B cell (primary cell): ENCODE measurements at regions not wholly inside any gene's neighbourhood (a gene's known extent, or its start where the extent isn't known, plus 50 kb on each side); places are given as distances from the start of the nearest gene placed in this dataset.

ENCODE experiments used
- ATAC-seq: fragments of 200-7000 bp; cut with Tn5 transposase; one replicate; pipeline ENCODE4 v1.10.0; 2021; ENCODE audit warnings: low read depth, mild to moderate bottlenecking, moderate number of reproducible peaks, moderate library complexity
- CTCF ChIA-PET: fragments of 350-600 bp; sonication (Branson Sonifier 250); formaldehyde crosslinking; loops from one replicate; lab custom pipeline; 2021; ENCODE audit warnings: antibody characterized with exemption, inconsistent platforms; lab: Charles Lee
- POLR2A ChIA-PET: fragments of 350-600 bp; sonication (Branson Sonifier 250); formaldehyde crosslinking; loops from one replicate; lab custom pipeline; 2021; ENCODE audit warnings: antibody characterized with exemption; lab: Charles Lee
- DNase-seq: peaks from one replicate; pipeline ENCODE4 v3.0.0; 2013
- H2AFZ ChIP-seq: 2 replicates; pipeline ENCODE4 v1.6.1; 2012; ENCODE audit warnings: mild to moderate bottlenecking, low read depth, low read length; ENCODE audit not compliant: insufficient read depth, poor library complexity, severe bottlenecking
- H3K27ac ChIP-seq, 2 donors: 1 replicate in 1 of 2; 2 replicates in 1 of 2; pipeline ENCODE4 v1.5.1; 2012 to 2013; ENCODE audit warnings: low read length in 2 of 2, mild to moderate bottlenecking in 2 of 2, moderate library complexity in 1 of 2
- H3K27me3 ChIP-seq, 4 experiments: fragments of 200-600 bp in 1 of 4; sonication (generic) in 1 of 4; replicated peaks in 1 of 4; 1 replicate in 2 of 4; 2 replicates in 2 of 4; pipeline versions ENCODE4 v1.6.1 to v1.7.0; 2013 to 2016; ENCODE audit warnings: low read length in 3 of 4, mild to moderate bottlenecking in 2 of 4, mixed read lengths in 1 of 4, moderate library complexity in 1 of 4; ENCODE audit not compliant: insufficient read depth in 4 of 4, control insufficient read depth in 3 of 4; ENCODE audit errors: control extremely low read depth in 1 of 4
- H3K36me3 ChIP-seq, 2 experiments: replicated peaks in 1 of 2; 1 replicate in 1 of 2; 2 replicates in 1 of 2; pipeline versions ENCODE4 v1.6.1 to v1.7.1; 2013; ENCODE audit warnings: low read length in 1 of 2; ENCODE audit not compliant: insufficient read depth in 2 of 2, control insufficient read depth in 1 of 2; ENCODE audit errors: control extremely low read depth in 1 of 2, extremely low read depth in 1 of 2
- H3K4me1 ChIP-seq, 2 donors: fragments of 200-600 bp in 1 of 2; sonication (generic) in 1 of 2; 1 replicate in 1 of 2; 2 replicates in 1 of 2; pipeline versions ENCODE4 v1.5.1 to v1.6.1; 2013 to 2017; ENCODE audit warnings: low read length in 2 of 2; ENCODE audit not compliant: control insufficient read depth in 2 of 2, insufficient read depth in 2 of 2
- H3K4me2 ChIP-seq: replicated peaks from 2 replicates; pipeline ENCODE3; 2012; ENCODE audit warnings: mild to moderate bottlenecking, low read depth, low read length; ENCODE audit not compliant: poor library complexity, severe bottlenecking
- H3K4me3 ChIP-seq, 5 experiments: fragments of 200-600 bp in 1 of 5; sonication (generic) in 1 of 5; 1 replicate in 3 of 5; 2 replicates in 2 of 5; pipeline versions ENCODE4 v1.5.1 to v1.7.0; 2011 to 2016; ENCODE audit warnings: low read length in 4 of 5, mild to moderate bottlenecking in 4 of 5, low read depth in 2 of 5, control low read depth in 1 of 5, moderate library complexity in 1 of 5; ENCODE audit not compliant: insufficient read depth in 1 of 5; ENCODE audit errors: control extremely low read depth in 1 of 5, extremely low read depth in 1 of 5
- H3K79me2 ChIP-seq: fragments of 200-600 bp; sonication (generic); one replicate; pipeline ENCODE4 v1.6.0; 2016; ENCODE audit warnings: low read length; ENCODE audit not compliant: control insufficient read depth, insufficient read depth
- H3K9ac ChIP-seq: fragments of 200-600 bp; sonication (generic); 2 replicates; pipeline ENCODE4 v1.6.1; 2017; ENCODE audit warnings: mild to moderate bottlenecking, low read length, moderate library complexity
- H3K9me3 ChIP-seq, 3 donors: one replicate each; pipeline versions ENCODE4 v1.6.1 to v1.7.1; 2013; ENCODE audit warnings: low read length in 2 of 3; ENCODE audit not compliant: control insufficient read depth in 2 of 3, insufficient read depth in 1 of 3; ENCODE audit errors: control extremely low read depth in 1 of 3
- H4K20me1 ChIP-seq: 2 replicates; pipeline ENCODE4 v1.6.0; 2012; ENCODE audit warnings: mild to moderate bottlenecking, low read length; ENCODE audit not compliant: insufficient read depth, control insufficient read depth, poor library complexity, severe bottlenecking
- H3K27ac Mint-ChIP-seq: one replicate; pipeline ENCODE4 v1.8.0; 2021; ENCODE audit warnings: mixed read lengths
- H3K27me3 Mint-ChIP-seq: one replicate; pipeline ENCODE4 v1.8.0; 2021; ENCODE audit warnings: mixed read lengths
- H3K4me1 Mint-ChIP-seq: one replicate; pipeline ENCODE4 v1.8.0; 2021; ENCODE audit warnings: mixed read lengths
- H3K4me3 Mint-ChIP-seq: one replicate; pipeline ENCODE4 v1.8.0; 2021; ENCODE audit warnings: mixed read lengths
- H3K9me3 Mint-ChIP-seq: one replicate; pipeline ENCODE4 v1.8.0; 2022; ENCODE audit warnings: mixed read lengths; ENCODE audit not compliant: insufficient read depth
- CTCF ChIP-seq: fragments of 200-600 bp; IDR thresholded peaks from one replicate; pipeline ENCODE4 v1.8.0; 2022; ENCODE audit warnings: antibody characterized with exemption, mild to moderate bottlenecking
- EZH2 ChIP-seq: IDR thresholded peaks from 2 replicates; pipeline ENCODE4 v1.6.1; 2012; ENCODE audit warnings: borderline replicate concordance, low read depth, mild to moderate bottlenecking, moderate library complexity, low read length; ENCODE audit not compliant: insufficient read depth, poor library complexity, severe bottlenecking
- intact Hi-C: fragments of 100-400 bp; cut with micrococcal nuclease; formaldehyde crosslinking; loops from one replicate; pipeline ENCODE4 v1.10.0; 2022

GRCh38 chr2:180553094-180553715, 427.2 kb upstream of the UBE2E3 start:
- H3K4me3 ChIP-seq = no peak overlapping the region
- no peak overlapping the region for H3K9ac ChIP-seq
- no peaks in the 10 kb centered on the region for H3K4me1 Mint-ChIP-seq
- no peaks in the 10 kb centered on the region for H3K27me3 ChIP-seq
- no peaks in the 10 kb centered on the region for H3K9me3 Mint-ChIP-seq
- no peak overlapping the region for H3K4me3 Mint-ChIP-seq
- no peaks in the 10 kb centered on the region for H3K79me2 ChIP-seq
- H3K9me3 ChIP-seq = peaks cover 0 to 10% (median 0%) of the 10 kb centered on the region in 3 donors
- no peak overlapping the region for H2AFZ ChIP-seq
- no peaks in the 10 kb centered on the region for H4K20me1 ChIP-seq
- ChIA-PET POLR2A (no interaction called here), CTCF (no interaction called here)
- no peaks in the 10 kb centered on the region for H3K36me3 ChIP-seq
- DNase-seq (no peak), ATAC-seq (no peak)
- no peak overlapping the region for H3K4me2 ChIP-seq
- peaks cover 6% of the 10 kb centered on the region for H3K27me3 Mint-ChIP-seq
- TF ChIP-seq EZH2 (no peak), CTCF (no peak)
- no peak overlapping the region for H3K27ac Mint-ChIP-seq
- intact Hi-C loops = no loop called here
- no peak overlapping the region for H3K27ac ChIP-seq
- H3K4me1 ChIP-seq = no peaks in the 10 kb centered on the region

- intact Hi-C loops = no loop called here
- Histone ChIP-seq H3K36me3 (no peaks in the 10 kb centered on the region), H4K20me1 (no peaks in the 10 kb centered on the region), H3K27ac (no peak overlapping the region), H3K9ac (no peak overlapping the region), H3K4me3 (no peak overlapping the region), H3K4me1 (no peaks in the 10 kb centered on the region), H3K27me3 (no peaks in the 10 kb centered on the region), H2AFZ (no peak overlapping the region), H3K79me2 (no peaks in the 10 kb centered on the region), H3K9me3 (peaks cover 0 to 1% (median 0%) of the 10 kb centered on the region in 3 donors), H3K4me2 (no peak overlapping the region)
- Mint-ChIP-seq H3K4me1 (no peaks in the 10 kb centered on the region), H3K4me3 (no peak overlapping the region), H3K27me3 (peaks cover 5% of the 10 kb centered on the region), H3K27ac (no peak overlapping the region), H3K9me3 (no peaks in the 10 kb centered on the region)
- ATAC-seq (no peak), DNase-seq (no peak)
- TF ChIP-seq EZH2 = no peak
- no peak for TF ChIP-seq CTCF
- ChIA-PET CTCF (interaction anchor here (0.9 kb wide), 1 partner anchor 15 kb away, joined by 3 read pairs; no protein-coding TSS in a partner anchor), POLR2A (no interaction called here)
These were observed 437.9 kb upstream of the UBE2E3 start for GRCh38 chr2:180542511-180542910.
